ENCODE measurements at regions not wholly inside any gene's neighbourhood (a gene's known extent, or its start where the extent isn't known, plus 50 kb on each side); places are given as distances from the start of the nearest gene placed in this dataset.

GRCh38 chr1:208460823-208461222 lies 216.6 kb upstream of the PLXNA2 start:
- TF ChIP-seq CTCF (IDR thresholded peaks at IDR 0.05; ENCODE audit: insufficient read depth, low read length, poor library complexity, severe bottlenecking) (no peak), EZH2phosphoT487 (conservative IDR thresholded peaks at IDR 0.05; ENCODE audit: low read length) (no peak)

All from SU-DHL-6 (cell line).